Neural crest cell (in vitro differentiated cells): ENCODE measurements at regions not wholly inside any gene's neighbourhood (a gene's known extent, or its start where the extent isn't known, plus 50 kb on each side); places are given as distances from the start of the nearest gene placed in this dataset.

Experiments
- DNase-seq: peaks from one replicate; pipeline ENCODE4 v3.0.0; 2021; ENCODE audit warnings: low read depth, mixed read lengths, low spot score
- H3K27ac Mint-ChIP-seq: one replicate; pipeline ENCODE4 v1.8.0; 2021; ENCODE audit warnings: mild to moderate bottlenecking, mixed read lengths; ENCODE audit not compliant: unreplicated experiment
- H3K27me3 Mint-ChIP-seq: 2 replicates; pipeline ENCODE4 v1.8.0; 2021; ENCODE audit warnings: low read depth, mild to moderate bottlenecking, mixed read lengths
- H3K36me3 Mint-ChIP-seq: 2 replicates; pipeline ENCODE4 v1.8.0; 2021; ENCODE audit warnings: low read depth, mild to moderate bottlenecking, mixed read lengths
- H3K4me1 Mint-ChIP-seq: 2 replicates; pipeline ENCODE4 v1.8.0; 2021; ENCODE audit warnings: mixed read lengths
- H3K4me3 Mint-ChIP-seq: one replicate; pipeline ENCODE4 v1.8.0; 2021; ENCODE audit warnings: mild to moderate bottlenecking, mixed read lengths
- H3K9me3 Mint-ChIP-seq: 2 replicates; pipeline ENCODE4 v1.8.0; 2021; ENCODE audit warnings: mixed read lengths
- TF ChIP-seq, protein P1 (sequence below): fragments of 200-600 bp; sonication (generic); conservative IDR thresholded peaks from 2 replicates; pipeline ENCODE4 v1.5.0; 2021; ENCODE audit warnings: antibody characterized with exemption, mild to moderate bottlenecking

- no peaks in the 10 kb centered on the region for H3K9me3 Mint-ChIP-seq
- no peaks in the 10 kb centered on the region for H3K27me3 Mint-ChIP-seq
- H3K4me1 Mint-ChIP-seq: peaks cover 6% of the 10 kb centered on the region
- TF ChIP-seq, protein P1, sequence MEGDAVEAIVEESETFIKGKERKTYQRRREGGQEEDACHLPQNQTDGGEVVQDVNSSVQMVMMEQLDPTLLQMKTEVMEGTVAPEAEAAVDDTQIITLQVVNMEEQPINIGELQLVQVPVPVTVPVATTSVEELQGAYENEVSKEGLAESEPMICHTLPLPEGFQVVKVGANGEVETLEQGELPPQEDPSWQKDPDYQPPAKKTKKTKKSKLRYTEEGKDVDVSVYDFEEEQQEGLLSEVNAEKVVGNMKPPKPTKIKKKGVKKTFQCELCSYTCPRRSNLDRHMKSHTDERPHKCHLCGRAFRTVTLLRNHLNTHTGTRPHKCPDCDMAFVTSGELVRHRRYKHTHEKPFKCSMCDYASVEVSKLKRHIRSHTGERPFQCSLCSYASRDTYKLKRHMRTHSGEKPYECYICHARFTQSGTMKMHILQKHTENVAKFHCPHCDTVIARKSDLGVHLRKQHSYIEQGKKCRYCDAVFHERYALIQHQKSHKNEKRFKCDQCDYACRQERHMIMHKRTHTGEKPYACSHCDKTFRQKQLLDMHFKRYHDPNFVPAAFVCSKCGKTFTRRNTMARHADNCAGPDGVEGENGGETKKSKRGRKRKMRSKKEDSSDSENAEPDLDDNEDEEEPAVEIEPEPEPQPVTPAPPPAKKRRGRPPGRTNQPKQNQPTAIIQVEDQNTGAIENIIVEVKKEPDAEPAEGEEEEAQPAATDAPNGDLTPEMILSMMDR: no peak
- no peak overlapping the region for H3K27ac Mint-ChIP-seq
- no peak for DNase-seq
- H3K4me3 Mint-ChIP-seq: no peak overlapping the region
- H3K36me3 Mint-ChIP-seq: no peaks in the 10 kb centered on the region
Observed at GRCh38 chr5:97923496-97923895, 740.4 kb upstream of the RIOK2 start.

- Mint-ChIP-seq H3K27me3 (no peaks in the 10 kb centered on the region), H3K27ac (no peak overlapping the region), H3K4me1 (peaks cover 6% of the 10 kb centered on the region), H3K4me3 (no peak overlapping the region), H3K9me3 (no peaks in the 10 kb centered on the region), H3K36me3 (no peaks in the 10 kb centered on the region)
- no peak for DNase-seq
- TF ChIP-seq, protein P1: no peak
Observed at GRCh38 chr5:97923997-97924396, 741.0 kb upstream of the RIOK2 start.

DNA sequence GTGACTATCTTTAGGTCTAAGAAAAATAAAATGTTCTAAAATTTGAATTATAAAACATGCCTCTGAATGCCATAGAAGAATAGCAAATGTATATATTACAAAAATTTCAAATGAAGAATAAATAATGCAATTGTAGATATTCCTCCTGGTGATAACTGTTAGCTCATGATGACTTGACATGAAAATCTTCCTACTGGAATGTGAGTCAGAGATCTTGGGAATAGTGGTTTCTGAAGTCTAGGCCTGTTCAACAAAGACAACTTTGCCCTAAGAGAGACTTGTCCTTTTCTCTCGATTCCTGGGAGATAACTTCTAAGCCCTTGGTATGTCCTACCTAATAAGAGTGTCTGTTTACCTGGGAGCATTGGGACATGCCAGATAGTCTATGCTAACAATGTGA is 746.3 kb upstream of the RIOK2 start:
- no peak overlapping the region for H3K27ac Mint-ChIP-seq

GRCh38 chr5:97931829-97932228 is 748.8 kb upstream of the RIOK2 start:
- no peak for DNase-seq

More for the DNA sequence above, 746.3 kb upstream of the RIOK2 start:
- no peak overlapping the region for H3K4me3 Mint-ChIP-seq
- H3K9me3 Mint-ChIP-seq: no peaks in the 10 kb centered on the region
- no peaks in the 10 kb centered on the region for H3K27me3 Mint-ChIP-seq
- TF ChIP-seq, protein P1: no peak
- no peaks in the 10 kb centered on the region for H3K4me1 Mint-ChIP-seq
- DNase-seq: no peak
- H3K36me3 Mint-ChIP-seq: no peaks in the 10 kb centered on the region

GRCh38 chr5:97936231-97936630 is 753.2 kb upstream of the RIOK2 start:
- peaks cover 7% of the 10 kb centered on the region for H3K9me3 Mint-ChIP-seq
- TF ChIP-seq, protein P1: no peak
- H3K4me3 Mint-ChIP-seq: no peak overlapping the region
- no peak overlapping the region for H3K27ac Mint-ChIP-seq
- H3K27me3 Mint-ChIP-seq: no peaks in the 10 kb centered on the region
- peaks cover 9% of the 10 kb centered on the region for H3K4me1 Mint-ChIP-seq
- DNase-seq: no peak
- no peaks in the 10 kb centered on the region for H3K36me3 Mint-ChIP-seq

More at GRCh38 chr5:97931829-97932228, 748.8 kb upstream of the RIOK2 start:
- Mint-ChIP-seq H3K27ac (no peak overlapping the region), H3K36me3 (no peaks in the 10 kb centered on the region), H3K4me1 (peaks cover 9% of the 10 kb centered on the region), H3K27me3 (no peaks in the 10 kb centered on the region), H3K4me3 (no peak overlapping the region), H3K9me3 (peaks cover 2% of the 10 kb centered on the region)
- TF ChIP-seq, protein P1: no peak

GRCh38 chr5:97937846-97938245 is 754.8 kb upstream of the RIOK2 start:
- Mint-ChIP-seq H3K9me3 (peaks cover 7% of the 10 kb centered on the region), H3K4me1 (peaks cover 9% of the 10 kb centered on the region), H3K4me3 (no peak overlapping the region), H3K36me3 (no peaks in the 10 kb centered on the region), H3K27ac (no peak overlapping the region), H3K27me3 (no peaks in the 10 kb centered on the region)
- no peak for DNase-seq
- TF ChIP-seq, protein P1: no peak
